GM19463 (cell line): ENCODE measurements at regions not wholly inside any gene's neighbourhood (a gene's known extent, or its start where the extent isn't known, plus 50 kb on each side); places are given as distances from the start of the nearest gene placed in this dataset.
"Not testable (repeated sequence)": the region's sequence is repeated elsewhere in the genome, so short reads cannot be mapped to it uniquely, and the experiment has no call there.

ENCODE experiments used
- ATAC-seq: cut with Tn5 transposase; IDR thresholded peaks from one replicate; pipeline ENCODE4 v1.9.1; 2021; ENCODE audit warnings: mild to moderate bottlenecking, moderate library complexity; ENCODE audit not compliant: unreplicated experiment

DNA sequence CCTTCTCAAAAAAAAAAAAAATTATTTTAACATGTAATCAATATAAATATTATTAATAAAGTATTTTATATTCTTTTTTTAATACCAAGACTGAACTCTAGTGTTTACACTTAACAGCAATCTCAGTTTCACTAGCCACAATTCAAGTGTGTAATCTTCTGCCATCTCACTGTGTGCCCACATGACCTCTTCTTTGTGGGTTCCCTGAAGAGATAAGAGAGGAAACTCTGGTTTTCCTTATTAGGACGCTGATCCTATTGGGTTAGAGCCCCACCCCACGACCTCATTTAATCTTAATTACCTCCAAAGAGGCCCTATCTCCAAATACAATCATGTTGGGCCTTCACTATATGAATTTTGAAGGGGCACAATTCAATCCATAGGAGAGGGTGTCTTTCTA lies 177.6 kb downstream of the STK31 start:
- ATAC-seq = no peak

GRCh38 chr7:23888958-23889357 lies 178.9 kb downstream of the STK31 start:
- no peak for ATAC-seq

DNA sequence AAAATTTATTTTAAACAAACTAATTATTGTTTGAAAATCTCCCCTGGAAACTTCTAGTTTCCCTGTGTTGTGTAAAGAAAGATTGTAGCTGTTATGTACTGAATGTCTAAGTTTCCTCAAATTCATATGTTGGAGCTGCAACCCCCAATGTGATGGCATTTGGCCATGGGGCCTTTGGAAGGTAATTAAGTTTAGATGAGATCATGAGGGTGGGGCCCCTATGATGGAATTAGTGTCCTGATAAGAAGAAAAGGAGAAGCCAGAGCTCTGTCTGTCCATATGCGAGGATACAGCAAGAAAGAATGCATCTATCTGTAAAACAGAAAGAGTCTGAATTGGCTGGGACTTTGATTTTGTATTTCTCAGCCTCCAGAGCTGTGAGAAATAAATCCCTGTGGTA lies 179.5 kb downstream of the STK31 start:
- no peak for ATAC-seq

DNA sequence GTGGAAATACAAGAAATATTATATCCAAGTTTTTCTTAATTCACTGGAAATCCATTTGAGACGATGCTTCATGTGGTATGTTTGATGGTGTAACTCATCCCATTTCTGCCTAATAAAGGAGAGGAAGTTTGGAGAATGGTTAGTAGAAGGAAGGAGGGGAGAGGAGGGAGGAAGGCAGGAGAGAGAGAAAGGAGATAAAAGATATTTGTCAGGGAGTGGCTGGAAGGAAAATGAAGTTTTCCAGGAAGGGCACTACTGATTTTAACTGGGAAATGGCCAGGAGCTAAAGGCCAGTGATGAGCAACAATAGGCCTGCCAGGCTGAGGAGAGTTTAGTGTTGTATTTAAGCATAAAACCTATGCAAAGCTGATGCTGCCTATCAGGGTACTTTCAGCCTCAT lies 182.0 kb downstream of the STK31 start:
- no peak for ATAC-seq

GRCh38 chr7:23893176-23893941 lies 183.3 kb downstream of the STK31 start:
- ATAC-seq = no peak

DNA sequence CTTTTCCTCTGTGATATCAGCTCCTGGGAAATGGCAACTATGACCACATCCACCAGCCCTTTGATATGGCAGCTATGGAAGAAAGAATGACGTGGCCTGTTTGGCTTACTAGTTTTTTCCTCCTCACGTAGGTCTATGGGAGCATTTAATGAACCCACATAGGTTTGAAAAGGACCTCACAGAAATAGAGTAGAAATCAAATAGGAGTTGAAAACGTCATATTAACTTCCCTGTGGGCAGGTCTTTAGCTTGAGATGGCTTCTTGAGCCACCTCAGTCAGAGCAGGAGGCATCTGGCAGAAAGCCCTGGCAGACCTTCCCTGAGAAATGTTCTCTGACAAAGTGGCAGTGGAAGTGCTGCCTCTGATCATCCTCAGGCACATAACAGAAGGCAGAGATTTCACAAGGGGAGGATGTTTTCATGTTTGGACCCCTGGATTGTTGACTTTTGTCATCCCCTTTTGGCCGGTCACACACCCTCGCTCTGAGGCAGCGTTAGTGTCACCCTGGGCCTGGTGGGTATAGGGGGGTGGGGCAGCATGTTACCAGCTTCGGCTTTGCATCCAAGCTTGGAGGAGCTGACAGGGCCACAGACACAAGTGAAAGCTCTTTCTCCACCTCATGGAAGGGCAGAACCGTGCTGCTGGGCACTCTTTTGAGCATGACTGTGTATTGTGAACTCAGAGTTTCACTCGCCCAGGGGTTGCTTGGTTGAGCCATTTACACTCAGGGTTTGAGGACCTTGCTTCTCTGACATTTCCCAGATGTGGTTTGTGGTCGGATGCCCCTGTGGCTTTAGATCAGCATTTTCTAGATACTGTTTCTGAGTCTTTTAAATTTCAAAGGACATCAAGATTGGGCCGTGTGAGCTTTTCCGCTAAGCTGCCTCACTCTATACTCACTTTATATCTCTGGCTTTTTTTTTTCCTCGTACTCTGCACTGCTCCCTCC lies 184.2 kb downstream of the STK31 start:
- peak; percentile 66 for ATAC-seq

DNA sequence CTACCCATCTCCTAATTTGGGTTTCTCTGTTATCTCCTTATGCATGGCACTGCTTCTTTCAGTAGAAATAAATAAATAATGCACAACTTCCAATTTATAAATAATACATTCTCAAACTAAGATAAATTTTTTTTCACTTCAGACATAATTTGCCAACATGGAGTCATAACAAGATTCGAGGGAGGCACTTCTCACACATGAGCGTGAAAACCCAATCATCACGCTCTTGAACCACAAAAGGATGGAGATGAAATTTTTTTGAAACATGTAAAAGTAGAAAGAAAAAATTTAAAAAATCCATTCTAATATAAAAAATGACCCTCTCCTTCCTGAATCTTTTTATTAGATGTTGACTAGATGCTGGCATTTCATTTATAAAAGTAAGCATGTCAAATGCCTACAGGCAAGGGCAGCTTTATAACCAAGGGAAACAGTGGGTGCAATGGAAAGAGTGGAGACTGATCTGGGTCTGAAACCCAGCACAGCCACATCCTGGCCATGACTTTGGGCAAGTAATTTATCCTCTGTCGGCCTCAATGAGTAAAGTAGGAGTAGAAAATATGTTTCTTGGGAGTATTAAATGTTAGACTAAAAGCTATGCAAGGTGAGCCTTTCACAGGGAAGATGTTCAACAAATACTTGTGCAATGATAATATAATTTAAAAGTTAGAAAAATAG lies 185.0 kb downstream of the STK31 start:
- ATAC-seq = no peak

- no peak for ATAC-seq
Observed at GRCh38 chr7:23895666-23896096, 185.7 kb downstream of the STK31 start.

DNA sequence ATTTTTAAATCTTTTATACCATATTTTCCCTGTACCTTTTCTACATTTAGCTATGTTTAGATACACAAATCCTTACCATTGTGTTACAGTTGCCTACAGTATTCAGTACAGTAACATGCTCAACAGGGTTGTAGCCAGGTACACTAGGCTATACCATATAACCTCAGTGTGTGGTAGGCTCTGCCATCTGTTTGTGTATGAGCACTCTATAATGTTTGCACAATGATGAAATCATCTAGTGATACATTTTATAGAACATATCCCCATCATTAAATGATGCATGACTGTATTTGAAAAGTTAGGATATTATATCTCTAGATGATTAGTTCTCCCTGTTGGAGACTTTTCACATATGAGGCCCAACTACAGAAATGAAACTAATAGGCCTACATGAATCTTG lies 188.6 kb downstream of the STK31 start:
- no peak for ATAC-seq

GRCh38 chr7:23904901-23905300 lies 194.9 kb downstream of the STK31 start:
- not testable (repeated sequence) for ATAC-seq

DNA sequence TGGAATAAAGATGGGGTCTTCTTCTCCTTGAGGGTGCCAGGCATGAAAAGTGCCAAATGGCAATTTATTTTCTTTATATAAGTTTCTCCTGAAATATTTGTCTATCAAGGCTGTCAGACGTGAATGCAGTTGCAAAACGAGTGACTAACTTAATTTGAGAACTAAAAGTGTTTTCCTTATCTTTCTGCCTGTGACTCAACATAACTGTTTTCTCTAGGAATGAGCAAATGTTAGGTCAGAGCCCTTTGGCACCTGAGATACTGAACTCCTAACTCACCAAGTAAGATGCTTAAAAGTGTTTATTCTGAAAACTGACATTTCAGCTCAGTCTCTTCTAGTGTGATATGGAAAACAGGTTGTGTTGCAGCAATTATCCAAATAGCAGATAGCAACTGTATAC lies 197.0 kb downstream of the STK31 start:
- ATAC-seq = no peak

DNA sequence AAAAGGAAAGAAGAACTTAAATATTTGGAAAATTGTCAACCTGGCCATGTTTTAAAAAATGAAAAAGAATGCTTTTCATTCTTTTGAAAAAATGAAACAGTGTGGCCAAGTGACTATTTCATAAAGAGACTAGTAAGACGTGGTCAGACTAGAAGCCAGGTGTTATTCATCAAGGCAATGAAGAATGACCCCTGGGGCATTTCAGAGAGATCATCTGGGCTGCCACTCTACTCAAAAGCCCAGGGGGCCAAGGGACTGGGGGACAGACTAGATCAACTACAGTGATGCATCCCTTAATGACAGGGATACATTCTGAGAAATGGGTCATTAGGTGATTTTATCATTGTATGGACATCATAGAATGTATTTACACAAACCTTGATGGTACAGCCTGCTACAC lies 199.4 kb downstream of the STK31 start:
- ATAC-seq = no peak

- no peak for ATAC-seq
Observed at GRCh38 chr7:23912065-23912464, 202.0 kb downstream of the STK31 start.

GRCh38 chr7:23913016-23913415 lies 203.0 kb downstream of the STK31 start:
- ATAC-seq = no peak

DNA sequence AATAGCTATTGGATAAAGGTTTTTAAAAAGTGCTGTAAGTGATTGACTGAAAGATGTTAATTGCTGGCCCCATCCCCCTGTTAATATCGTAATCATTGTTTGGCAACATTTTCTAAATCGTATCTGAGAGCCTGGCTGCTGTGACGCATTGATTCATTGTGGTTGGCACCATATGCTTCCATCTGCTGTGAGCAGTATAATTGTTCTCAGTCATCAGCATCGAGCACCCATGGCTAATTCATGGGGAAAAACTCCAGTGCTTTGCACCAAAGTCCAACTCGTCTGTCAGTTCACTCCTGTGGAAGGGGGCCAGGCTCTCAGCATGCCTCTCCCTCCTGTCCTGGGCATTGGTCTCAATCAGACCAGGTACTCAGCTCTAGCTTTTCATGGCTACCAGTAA lies 205.2 kb downstream of the STK31 start:
- no peak for ATAC-seq

GRCh38 chr7:23918286-23918685 lies 208.3 kb downstream of the STK31 start:
- ATAC-seq = no peak

DNA sequence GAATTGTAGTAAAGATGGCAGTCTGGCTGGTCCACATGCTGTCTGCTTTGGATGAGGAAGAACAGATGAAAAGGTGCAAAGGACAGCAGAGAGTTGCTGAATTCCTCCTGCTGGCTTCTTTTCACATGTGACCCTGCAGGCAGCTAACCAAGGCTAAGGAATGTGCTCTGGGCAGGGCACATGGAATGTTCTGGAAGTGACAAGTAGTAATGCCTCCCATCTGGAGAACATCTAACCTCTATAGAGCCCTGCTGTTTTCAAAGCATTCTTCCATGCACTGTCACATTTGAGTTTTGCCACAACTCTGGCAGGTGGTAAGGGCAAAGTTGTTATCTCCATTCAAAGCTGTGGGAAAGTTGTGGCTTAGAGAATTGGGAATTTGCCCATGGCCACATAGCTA lies 208.8 kb downstream of the STK31 start:
- no peak for ATAC-seq

GRCh38 chr7:23925088-23925487 lies 215.1 kb downstream of the STK31 start:
- ATAC-seq = no peak

DNA sequence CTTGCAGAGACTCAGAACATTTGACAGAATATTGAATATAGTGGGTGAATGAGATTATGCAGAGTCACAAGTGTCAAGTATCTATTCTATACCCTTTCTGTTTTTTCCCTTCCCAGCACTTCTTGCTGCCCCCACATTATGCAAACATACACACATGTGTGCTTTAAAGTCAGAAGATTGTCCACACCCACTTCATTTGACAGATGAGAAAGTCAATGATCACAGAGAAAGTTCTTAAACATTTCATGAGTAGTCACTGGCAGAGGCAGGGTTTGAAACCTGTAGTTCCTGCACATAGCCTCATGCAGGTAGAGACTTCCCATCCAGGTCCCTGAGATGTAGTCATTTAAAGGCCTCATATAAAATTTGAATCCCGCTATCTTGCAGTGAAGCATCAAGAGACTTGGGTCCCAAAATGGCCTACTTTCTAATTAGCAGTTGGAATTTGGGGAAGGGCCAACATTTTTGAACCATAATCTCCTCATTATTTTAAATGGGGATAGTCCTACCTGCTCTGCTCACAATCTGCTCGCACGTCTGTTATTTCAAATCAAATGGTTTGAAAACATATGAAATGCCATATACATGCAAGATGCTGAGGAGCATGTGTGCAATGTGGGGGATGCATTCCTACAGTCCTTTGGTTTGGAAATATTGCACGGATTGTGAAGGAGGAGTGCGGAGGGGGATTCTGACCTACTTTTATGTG lies 217.8 kb downstream of the STK31 start:
- no peak for ATAC-seq

DNA sequence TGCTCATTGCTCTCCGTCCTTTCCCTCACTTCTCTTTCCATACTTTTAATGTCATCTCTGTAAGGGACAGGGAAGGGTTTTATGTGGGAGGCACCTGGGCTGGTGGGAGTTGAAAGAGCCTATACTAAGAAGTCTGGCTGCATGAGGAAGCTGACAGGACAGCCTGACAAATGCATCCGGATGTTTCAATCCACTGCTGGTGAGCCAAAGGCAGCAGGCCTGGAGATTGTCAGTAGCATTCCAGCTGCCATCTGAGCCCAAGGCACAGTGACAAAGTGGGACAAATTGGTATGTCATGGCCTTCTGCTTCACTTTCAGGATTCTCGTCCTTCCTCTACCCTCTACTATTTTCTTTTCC lies 218.4 kb downstream of the STK31 start:
- no peak for ATAC-seq

- no peak for ATAC-seq
Observed at GRCh38 chr7:23930312-23930711, 220.3 kb downstream of the STK31 start.
